ENCODE measurements at regions not wholly inside any gene's neighbourhood (a gene's known extent, or its start where the extent isn't known, plus 50 kb on each side); places are given as distances from the start of the nearest gene placed in this dataset.

DNA sequence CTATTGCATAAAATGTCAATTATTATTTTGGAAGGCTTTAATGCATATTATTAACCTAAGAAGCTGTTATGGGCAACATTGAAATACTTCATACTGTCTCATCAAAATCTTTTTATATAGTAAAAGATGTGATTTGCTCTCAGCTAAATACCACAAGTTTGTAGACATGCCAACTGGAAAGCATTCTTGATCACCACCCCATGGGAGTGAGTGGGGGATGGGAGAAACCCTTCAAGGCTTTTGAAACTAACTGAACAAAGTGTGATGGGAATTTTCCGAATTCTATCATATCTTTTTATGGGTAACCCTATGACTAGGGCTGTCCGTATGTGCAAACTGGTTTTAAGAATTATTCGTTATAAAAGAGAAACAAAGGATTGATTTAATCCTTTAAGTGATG lies 377.3 kb upstream of the JAG1 start:
- H3K4me3 ChIP-seq (ENCODE audit: low read length), result no peak overlapping the region
- TF ChIP-seq, protein P1, sequence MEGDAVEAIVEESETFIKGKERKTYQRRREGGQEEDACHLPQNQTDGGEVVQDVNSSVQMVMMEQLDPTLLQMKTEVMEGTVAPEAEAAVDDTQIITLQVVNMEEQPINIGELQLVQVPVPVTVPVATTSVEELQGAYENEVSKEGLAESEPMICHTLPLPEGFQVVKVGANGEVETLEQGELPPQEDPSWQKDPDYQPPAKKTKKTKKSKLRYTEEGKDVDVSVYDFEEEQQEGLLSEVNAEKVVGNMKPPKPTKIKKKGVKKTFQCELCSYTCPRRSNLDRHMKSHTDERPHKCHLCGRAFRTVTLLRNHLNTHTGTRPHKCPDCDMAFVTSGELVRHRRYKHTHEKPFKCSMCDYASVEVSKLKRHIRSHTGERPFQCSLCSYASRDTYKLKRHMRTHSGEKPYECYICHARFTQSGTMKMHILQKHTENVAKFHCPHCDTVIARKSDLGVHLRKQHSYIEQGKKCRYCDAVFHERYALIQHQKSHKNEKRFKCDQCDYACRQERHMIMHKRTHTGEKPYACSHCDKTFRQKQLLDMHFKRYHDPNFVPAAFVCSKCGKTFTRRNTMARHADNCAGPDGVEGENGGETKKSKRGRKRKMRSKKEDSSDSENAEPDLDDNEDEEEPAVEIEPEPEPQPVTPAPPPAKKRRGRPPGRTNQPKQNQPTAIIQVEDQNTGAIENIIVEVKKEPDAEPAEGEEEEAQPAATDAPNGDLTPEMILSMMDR (conservative IDR thresholded peaks at IDR 0.05; ENCODE audit: low read depth, low read length), result no peak
- no peak for DNase-seq (ENCODE audit: low read depth)

DNA sequence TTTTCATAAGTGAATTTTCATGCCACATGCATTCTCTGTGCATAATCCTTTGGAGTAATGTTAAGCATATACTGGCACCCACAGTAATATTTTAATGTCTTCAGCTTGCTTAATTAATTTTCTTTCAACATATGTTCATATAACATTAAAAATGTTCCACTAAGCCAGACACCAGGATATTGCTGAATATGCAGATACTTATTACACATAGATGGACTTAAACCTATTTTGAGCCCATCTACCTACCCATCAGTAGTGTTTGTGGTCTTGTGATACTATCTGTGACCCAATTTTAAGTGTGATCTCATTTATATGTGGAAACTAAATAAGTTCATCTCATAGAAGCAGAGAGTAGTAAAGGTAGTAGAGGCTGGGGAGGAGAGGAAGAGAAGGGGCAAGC lies 379.5 kb upstream of the JAG1 start:
- TF ChIP-seq, protein P1 (conservative IDR thresholded peaks at IDR 0.05; ENCODE audit: low read depth, low read length), result no peak
- no peak overlapping the region for H3K4me3 ChIP-seq (ENCODE audit: low read length)
- DNase-seq (ENCODE audit: low read depth), result no peak

DNA sequence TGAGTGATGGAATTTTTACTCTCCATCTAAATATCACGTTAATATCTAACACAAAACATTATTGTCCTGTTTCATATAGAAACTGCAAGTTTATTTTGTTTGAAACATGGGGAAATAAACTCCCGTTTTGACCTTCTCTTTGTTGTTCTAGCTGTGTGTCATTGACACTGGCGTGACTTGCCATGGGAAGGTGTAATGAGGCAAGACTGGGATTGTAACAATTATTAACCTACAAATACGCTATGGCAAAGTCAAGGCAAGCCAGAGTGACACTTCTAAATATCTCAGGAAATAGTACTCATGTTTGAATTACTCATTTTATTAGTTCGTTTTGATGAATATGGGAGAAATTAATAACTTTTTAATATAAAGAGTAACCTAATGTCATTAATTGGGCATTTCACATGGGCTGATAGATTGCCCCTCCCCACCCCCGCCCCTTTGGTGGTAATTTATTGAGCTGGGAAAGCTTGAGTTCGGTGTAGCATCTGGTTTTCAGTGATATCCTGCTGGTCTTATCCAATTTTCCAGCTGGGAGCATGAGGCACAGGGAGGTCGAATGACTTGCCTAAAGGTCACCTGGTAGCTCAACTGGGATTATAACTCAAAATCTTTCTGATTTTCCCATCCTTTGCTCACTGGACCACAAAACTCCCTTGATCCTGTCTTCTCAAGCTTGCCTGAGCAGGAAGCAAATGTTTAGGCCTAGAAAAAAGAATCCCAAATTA lies 380.6 kb upstream of the JAG1 start:
- no peak for DNase-seq (ENCODE audit: low read depth)
- no peak overlapping the region for H3K4me3 ChIP-seq (ENCODE audit: low read length)
- TF ChIP-seq, protein P1 (conservative IDR thresholded peaks at IDR 0.05; ENCODE audit: low read depth, low read length), result no peak

DNA sequence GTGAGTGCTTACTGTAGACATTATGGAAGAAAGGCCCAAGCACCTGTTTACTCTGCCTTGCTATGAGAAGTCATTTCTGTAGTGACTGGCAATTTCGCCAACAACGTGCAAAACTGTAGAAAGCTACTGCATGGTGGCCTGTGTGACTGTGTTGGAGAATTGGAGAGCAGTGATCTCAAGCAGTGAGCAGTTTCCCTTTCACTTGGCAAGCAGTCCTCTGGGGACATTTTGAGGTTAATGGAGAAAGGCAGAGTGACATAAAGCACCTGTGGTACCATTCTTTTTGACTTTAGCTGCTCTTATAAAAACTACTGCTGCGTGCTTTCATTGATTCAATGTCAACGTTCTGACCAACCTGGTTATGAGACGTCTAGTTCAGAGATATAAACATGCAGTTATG lies 382.6 kb upstream of the JAG1 start:
- DNase-seq (ENCODE audit: low read depth), result no peak
- H3K4me3 ChIP-seq (ENCODE audit: low read length), result no peak overlapping the region
- TF ChIP-seq, protein P1 (conservative IDR thresholded peaks at IDR 0.05; ENCODE audit: low read depth, low read length), result no peak

DNA sequence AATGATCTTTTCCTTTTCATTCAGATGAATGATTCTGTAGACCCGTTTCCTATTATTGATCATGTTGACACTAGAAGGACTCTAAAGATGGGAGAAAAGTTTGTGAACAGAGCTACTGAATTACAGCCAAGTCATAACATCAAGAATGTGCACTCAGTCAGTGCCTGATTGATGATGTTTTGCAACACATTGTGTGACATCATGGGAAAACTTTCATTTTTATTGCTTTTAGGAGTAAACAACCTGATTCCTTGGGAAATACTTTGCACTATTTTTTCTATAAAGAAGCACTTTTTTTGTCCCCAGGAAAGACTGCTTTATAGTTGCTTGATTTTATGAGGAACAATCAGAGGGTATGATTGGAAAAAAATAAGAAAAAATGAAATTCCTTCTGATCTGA lies 383.8 kb upstream of the JAG1 start:
- TF ChIP-seq, protein P1 (conservative IDR thresholded peaks at IDR 0.05; ENCODE audit: low read depth, low read length), result no peak
- H3K4me3 ChIP-seq (ENCODE audit: low read length), result no peak overlapping the region
- no peak for DNase-seq (ENCODE audit: low read depth)

DNA sequence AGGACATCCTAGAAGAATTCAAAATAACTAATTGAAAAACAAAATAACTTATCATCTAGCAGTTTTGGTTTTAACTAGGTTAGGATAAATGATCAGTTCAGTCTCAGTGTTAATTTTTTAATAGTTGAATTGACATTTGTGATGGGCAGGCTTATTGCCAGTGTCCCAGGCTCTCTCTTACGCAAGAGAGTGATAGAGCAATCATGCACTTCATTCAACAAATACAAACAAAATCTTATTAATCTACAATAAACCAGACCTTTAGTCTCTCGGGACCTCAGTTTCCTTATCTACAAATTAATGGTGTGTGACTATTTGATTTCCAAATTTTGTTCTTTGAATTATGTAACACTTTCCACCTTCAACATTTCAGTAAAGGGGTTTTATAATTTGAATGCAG lies 385.9 kb upstream of the JAG1 start:
- no peak overlapping the region for H3K4me3 ChIP-seq (ENCODE audit: low read length)
- no peak for DNase-seq (ENCODE audit: low read depth)
- TF ChIP-seq, protein P1 (conservative IDR thresholded peaks at IDR 0.05; ENCODE audit: low read depth, low read length), result no peak

DNA sequence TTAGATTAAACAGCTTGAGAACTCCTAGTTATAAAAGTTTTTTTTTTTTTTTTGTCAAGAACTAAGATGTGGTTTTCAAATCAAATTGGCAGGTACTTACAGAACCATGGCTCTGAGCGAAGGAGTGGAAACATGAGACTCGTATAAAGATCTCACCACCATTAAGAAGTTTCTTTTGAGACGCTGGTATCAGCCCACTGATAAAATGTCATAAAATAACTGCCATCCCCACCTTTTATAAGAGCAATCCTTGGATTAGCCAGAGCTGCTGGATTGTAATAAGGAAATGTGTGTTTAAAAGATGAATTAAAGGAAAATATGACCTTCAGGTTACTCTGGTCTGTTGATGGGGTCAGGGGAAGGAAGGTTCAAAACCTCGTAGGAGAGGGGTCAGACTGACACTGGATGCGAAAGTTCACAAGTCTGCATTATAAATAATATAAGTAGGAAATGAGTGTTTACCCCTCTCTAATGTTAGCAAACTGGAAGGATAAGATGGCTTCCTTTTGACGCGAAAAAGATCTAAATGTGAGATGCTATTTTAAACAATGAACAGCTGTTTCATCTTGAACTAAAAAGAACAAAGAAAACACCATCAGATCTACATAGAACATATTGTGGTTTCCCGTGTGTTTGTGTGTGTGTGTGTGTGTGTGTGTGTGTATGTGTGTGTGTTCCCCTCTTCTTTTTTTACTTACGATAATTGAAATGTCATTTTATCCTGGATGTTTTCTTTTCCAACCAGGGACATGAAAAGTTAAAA lies 386.8 kb upstream of the JAG1 start:
- TF ChIP-seq, protein P1 (conservative IDR thresholded peaks at IDR 0.05; ENCODE audit: low read depth, low read length), result no peak
- DNase-seq (ENCODE audit: low read depth), result no peak

More for the DNA sequence above, 386.8 kb upstream of the JAG1 start:
- no peak overlapping the region for H3K4me3 ChIP-seq (ENCODE audit: low read length)
